Chondrocyte (in vitro differentiated cells): ENCODE measurements at regions not wholly inside any gene's neighbourhood (a gene's known extent, or its start where the extent isn't known, plus 50 kb on each side); places are given as distances from the start of the nearest gene placed in this dataset.
"Not testable (repeated sequence)": the region's sequence is repeated elsewhere in the genome, so short reads cannot be mapped to it uniquely, and the experiment has no call there.

Source experiments
- DNase-seq: peaks from one replicate; pipeline ENCODE4 v3.0.0; 2021; ENCODE audit warnings: mixed read lengths, low spot score
- H3K27ac Mint-ChIP-seq: one replicate; pipeline ENCODE4 v1.8.0; 2021; ENCODE audit warnings: mild to moderate bottlenecking, moderate library complexity, mixed read lengths; ENCODE audit not compliant: unreplicated experiment
- H3K27me3 Mint-ChIP-seq: 2 replicates; pipeline ENCODE4 v1.8.0; 2021; ENCODE audit warnings: low read depth, mixed read lengths
- H3K36me3 Mint-ChIP-seq: 2 replicates; pipeline ENCODE4 v1.8.0; 2021; ENCODE audit warnings: low read depth, mixed read lengths
- H3K4me1 Mint-ChIP-seq: 2 replicates; pipeline ENCODE4 v1.8.0; 2021; ENCODE audit warnings: low read depth, mild to moderate bottlenecking, mixed read lengths
- H3K4me3 Mint-ChIP-seq: one replicate; pipeline ENCODE4 v1.8.0; 2021; ENCODE audit warnings: mild to moderate bottlenecking, moderate library complexity, mixed read lengths; ENCODE audit not compliant: unreplicated experiment
- H3K9me3 Mint-ChIP-seq: 2 replicates; pipeline ENCODE4 v1.8.0; 2021; ENCODE audit warnings: low read depth, mixed read lengths
- CTCF ChIP-seq: fragments of 200-600 bp; sonication (generic); IDR thresholded peaks from 2 replicates; pipeline ENCODE4 v1.5.0; 2021; ENCODE audit warnings: antibody characterized with exemption, mild to moderate bottlenecking, moderate library complexity

GRCh38 chr15:26070095-26070532 lies 207.0 kb upstream of the ATP10A start:
- Mint-ChIP-seq H3K36me3 (no peaks in the 10 kb centered on the region), H3K27ac (no peak overlapping the region), H3K9me3 (no peaks in the 10 kb centered on the region), H3K4me1 (peaks cover 6% of the 10 kb centered on the region), H3K4me3 (no peak overlapping the region), H3K27me3 (peaks cover 32% of the 10 kb centered on the region)
- no peak for TF ChIP-seq CTCF
- DNase-seq, result no peak

GRCh38 chr15:26069231-26069641 lies 206.1 kb upstream of the ATP10A start:
- no peak for TF ChIP-seq CTCF
- Mint-ChIP-seq H3K36me3 (no peaks in the 10 kb centered on the region), H3K27ac (no peak overlapping the region), H3K4me1 (peaks cover 6% of the 10 kb centered on the region), H3K9me3 (no peaks in the 10 kb centered on the region), H3K27me3 (peaks cover 32% of the 10 kb centered on the region), H3K4me3 (no peak overlapping the region)
- DNase-seq, result no peak

- no peak overlapping the region for H3K4me3 Mint-ChIP-seq
- no peak overlapping the region for H3K27ac Mint-ChIP-seq
- TF ChIP-seq CTCF, result no peak
- DNase-seq, result no peak
- peaks cover 22% of the 10 kb centered on the region for H3K27me3 Mint-ChIP-seq
- no peaks in the 10 kb centered on the region for H3K36me3 Mint-ChIP-seq
- peaks cover 6% of the 10 kb centered on the region for H3K4me1 Mint-ChIP-seq
- H3K9me3 Mint-ChIP-seq, result no peaks in the 10 kb centered on the region
Measured at GRCh38 chr15:26066896-26067295, 203.8 kb upstream of the ATP10A start.

GRCh38 chr15:26065723-26066122 lies 202.6 kb upstream of the ATP10A start:
- H3K9me3 Mint-ChIP-seq, result no peaks in the 10 kb centered on the region
- DNase-seq, result no peak
- no peak overlapping the region for H3K27ac Mint-ChIP-seq
- peaks cover 20% of the 10 kb centered on the region for H3K27me3 Mint-ChIP-seq
- H3K4me3 Mint-ChIP-seq, result no peak overlapping the region
- no peaks in the 10 kb centered on the region for H3K36me3 Mint-ChIP-seq
- peaks cover 6% of the 10 kb centered on the region for H3K4me1 Mint-ChIP-seq
- peak; percentile 21 for TF ChIP-seq CTCF

- Mint-ChIP-seq H3K4me3 (no peak overlapping the region), H3K9me3 (peaks cover 16% of the 10 kb centered on the region), H3K36me3 (no peaks in the 10 kb centered on the region), H3K4me1 (no peaks in the 10 kb centered on the region), H3K27ac (no peak overlapping the region), H3K27me3 (peaks cover 10% of the 10 kb centered on the region)
- DNase-seq, result no peak
- no peak for TF ChIP-seq CTCF
Measured at GRCh38 chr15:26061248-26061647, 198.1 kb upstream of the ATP10A start.

- peaks cover 16% of the 10 kb centered on the region for H3K9me3 Mint-ChIP-seq
- not testable (repeated sequence) for H3K36me3 Mint-ChIP-seq, H3K4me1 Mint-ChIP-seq, H3K27ac Mint-ChIP-seq, DNase-seq, H3K4me3 Mint-ChIP-seq
- peaks cover 24% of the 10 kb centered on the region for H3K27me3 Mint-ChIP-seq
Measured at GRCh38 chr15:26056766-26057165, 193.6 kb upstream of the ATP10A start.
